Liver (tissue), 3 donors: ENCODE measurements at regions not wholly inside any gene's neighbourhood (a gene's known extent, or its start where the extent isn't known, plus 50 kb on each side); places are given as distances from the start of the nearest gene placed in this dataset.

Experiments used
- CTCF ChIP-seq: fragments of 150-350 bp; IDR thresholded peaks from 2 replicates; pipeline ENCODE4 v1.5.1; 2017; ENCODE audit warnings: improper control_type of control experiment, low read depth, low read length; ENCODE audit not compliant: missing input control
- MAX ChIP-seq: IDR thresholded peaks from 2 replicates; pipeline ENCODE4 v1.6.1; 2016; ENCODE audit warnings: antibody characterized with exemption
- SP1 ChIP-seq: IDR thresholded peaks from 2 replicates; pipeline ENCODE4 v1.6.1; 2018; ENCODE audit warnings: antibody characterized with exemption, mild to moderate bottlenecking
- donor health status: healthy.
- donor health status: healthy.

GRCh38 chrX:129077424-129078170 is 445.7 kb downstream of the SMARCA1 start:
- TF ChIP-seq CTCF (no peak), MAX (no peak), SP1 (no peak)
